ENCODE measurements at regions not wholly inside any gene's neighbourhood (a gene's known extent, or its start where the extent isn't known, plus 50 kb on each side); places are given as distances from the start of the nearest gene placed in this dataset.

GRCh38 chr11:95593111-95593510, 196.5 kb downstream of the FAM76B start:
- no peak for ATAC-seq (ENCODE audit: low read depth in 2 of 2)
- Histone ChIP-seq H3K36me3 (ENCODE audit: control insufficient read depth, insufficient read depth, low read length) (no peaks in the 10 kb centered on the region), H3K9me3 (ENCODE audit: control insufficient read depth in 2 of 2, low read length in 2 of 2) (no peaks in the 10 kb centered on the region), H3K4me3 (ENCODE audit: low read depth, low read length) (no peak overlapping the region), H3K4me1 (ENCODE audit: control insufficient read depth, insufficient read depth, low read length, poor library complexity, severe bottlenecking) (peaks cover 3% of the 10 kb centered on the region), H3K27ac (ENCODE audit: insufficient read depth, low read length, poor library complexity, severe bottlenecking) (no peak overlapping the region), H3K27me3 (ENCODE audit: control insufficient read depth, insufficient read depth, low read length) (no peaks in the 10 kb centered on the region)
- Mint-ChIP-seq H3K36me3 (peaks cover 18% of the 10 kb centered on the region), H3K4me1 (peaks cover 14 to 55% (median 24%) of the 10 kb centered on the region in 4 donors), H3K27me3 (no peaks in the 10 kb centered on the region), H3K27ac (no peak overlapping the region), H3K9me3 (peaks cover 0 to 4% (median 0%) of the 10 kb centered on the region in 7 donors), H3K4me3 (no peak overlapping the region)
- no peak for DNase-seq

- no peaks in the 10 kb centered on the region for H3K27me3 Mint-ChIP-seq
- H3K4me3 Mint-ChIP-seq = no peak overlapping the region
- ATAC-seq (ENCODE audit: low read depth in 2 of 2) = no peak
- peaks cover 18% of the 10 kb centered on the region for H3K36me3 Mint-ChIP-seq
- H3K27ac ChIP-seq (ENCODE audit: insufficient read depth, low read length, poor library complexity, severe bottlenecking) = no peak overlapping the region
- no peak for DNase-seq
- no peaks in the 10 kb centered on the region for H3K9me3 ChIP-seq (ENCODE audit: control insufficient read depth in 2 of 2, low read length in 2 of 2)
- peaks cover 3% of the 10 kb centered on the region for H3K4me1 ChIP-seq (ENCODE audit: control insufficient read depth, insufficient read depth, low read length, poor library complexity, severe bottlenecking)
- no peaks in the 10 kb centered on the region for H3K27me3 ChIP-seq (ENCODE audit: control insufficient read depth, insufficient read depth, low read length)
- H3K27ac Mint-ChIP-seq = peak overlapping the region; percentile 45 to 63 (median 57)
- peaks cover 0 to 4% (median 0%) of the 10 kb centered on the region in 7 donors for H3K9me3 Mint-ChIP-seq
- no peak overlapping the region for H3K4me3 ChIP-seq (ENCODE audit: low read depth, low read length)
- H3K4me1 Mint-ChIP-seq = peaks cover 12 to 56% (median 22%) of the 10 kb centered on the region in 4 donors
- H3K36me3 ChIP-seq (ENCODE audit: control insufficient read depth, insufficient read depth, low read length) = no peaks in the 10 kb centered on the region
These were observed 197.1 kb downstream of the FAM76B start for GRCh38 chr11:95592471-95592870.

DNA sequence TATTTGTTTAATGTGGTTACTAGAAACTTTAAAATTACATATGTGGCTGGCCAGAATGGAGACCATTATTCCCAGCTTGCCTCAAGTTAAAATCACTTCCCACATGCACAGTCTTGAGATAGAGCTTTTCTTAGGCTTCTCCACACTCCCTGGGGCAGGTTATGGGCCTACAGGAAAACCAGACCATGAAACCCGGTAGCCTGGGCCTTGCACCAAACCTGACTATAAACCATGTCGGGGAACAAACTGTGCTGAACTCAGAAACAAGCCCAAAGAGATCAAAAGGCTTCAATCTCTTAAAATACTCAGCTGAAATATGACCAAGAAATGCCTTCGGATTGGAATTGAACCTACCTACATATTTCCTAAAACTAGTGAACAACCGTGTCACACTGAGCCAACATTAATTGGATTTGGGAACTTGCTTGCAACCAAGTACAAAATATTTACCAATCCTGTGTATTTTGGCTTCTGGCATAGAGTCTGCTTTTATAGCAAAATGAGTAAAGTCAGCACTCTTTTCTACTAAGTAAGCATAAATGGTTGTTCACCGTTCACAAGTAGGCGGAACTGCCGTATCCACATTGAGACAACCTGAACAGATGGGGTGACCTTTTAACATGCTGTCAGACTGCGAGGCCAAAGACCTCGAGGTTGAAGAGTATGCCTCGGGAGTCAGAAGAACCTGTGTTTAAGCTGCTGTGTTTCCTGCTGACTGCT, 199.5 kb downstream of the FAM76B start:
- H3K27me3 ChIP-seq (ENCODE audit: control insufficient read depth, insufficient read depth, low read length) = no peaks in the 10 kb centered on the region
- no peaks in the 10 kb centered on the region for H3K9me3 ChIP-seq (ENCODE audit: control insufficient read depth in 2 of 2, low read length in 2 of 2)
- H3K4me3 Mint-ChIP-seq = no peak overlapping the region
- H3K9me3 Mint-ChIP-seq = peaks cover 0 to 2% (median 0%) of the 10 kb centered on the region in 7 donors
- H3K36me3 Mint-ChIP-seq = peaks cover 3% of the 10 kb centered on the region
- H3K4me1 ChIP-seq (ENCODE audit: control insufficient read depth, insufficient read depth, low read length, poor library complexity, severe bottlenecking) = peaks cover 5% of the 10 kb centered on the region
- no peak overlapping the region for H3K4me3 ChIP-seq (ENCODE audit: low read depth, low read length)
- no peaks in the 10 kb centered on the region for H3K27me3 Mint-ChIP-seq
- DNase-seq (peak in 1 of 3 donors; percentile 19), ATAC-seq (ENCODE audit: low read depth in 2 of 2) (no peak)
- peak overlapping the region in 2 of 3 donors; percentile 5 to 63 for H3K27ac Mint-ChIP-seq
- no peaks in the 10 kb centered on the region for H3K36me3 ChIP-seq (ENCODE audit: control insufficient read depth, insufficient read depth, low read length)
- peaks cover 6 to 58% (median 20%) of the 10 kb centered on the region in 4 donors for H3K4me1 Mint-ChIP-seq
- peak overlapping the region; percentile 9 for H3K27ac ChIP-seq (ENCODE audit: insufficient read depth, low read length, poor library complexity, severe bottlenecking)

GRCh38 chr11:95588821-95589220, 200.8 kb downstream of the FAM76B start:
- Histone ChIP-seq H3K27me3 (ENCODE audit: control insufficient read depth, insufficient read depth, low read length) (no peaks in the 10 kb centered on the region), H3K4me1 (ENCODE audit: control insufficient read depth, insufficient read depth, low read length, poor library complexity, severe bottlenecking) (peaks cover 6% of the 10 kb centered on the region), H3K27ac (ENCODE audit: insufficient read depth, low read length, poor library complexity, severe bottlenecking) (no peak overlapping the region), H3K4me3 (ENCODE audit: low read depth, low read length) (no peak overlapping the region), H3K9me3 (ENCODE audit: control insufficient read depth in 2 of 2, low read length in 2 of 2) (no peaks in the 10 kb centered on the region), H3K36me3 (ENCODE audit: control insufficient read depth, insufficient read depth, low read length) (no peaks in the 10 kb centered on the region)
- DNase-seq (peak in 1 of 3 donors; percentile 29), ATAC-seq (ENCODE audit: low read depth in 2 of 2) (no peak)
- H3K36me3 Mint-ChIP-seq = no peaks in the 10 kb centered on the region
- H3K27me3 Mint-ChIP-seq = no peaks in the 10 kb centered on the region
- peaks cover 0 to 2% (median 0%) of the 10 kb centered on the region in 7 donors for H3K9me3 Mint-ChIP-seq
- H3K4me3 Mint-ChIP-seq = peak overlapping the region in 1 of 4 donors; percentile 1
- H3K27ac Mint-ChIP-seq = peak overlapping the region; percentile 19 to 70 (median 50)
- peaks cover 6 to 66% (median 27%) of the 10 kb centered on the region in 4 donors for H3K4me1 Mint-ChIP-seq

DNA sequence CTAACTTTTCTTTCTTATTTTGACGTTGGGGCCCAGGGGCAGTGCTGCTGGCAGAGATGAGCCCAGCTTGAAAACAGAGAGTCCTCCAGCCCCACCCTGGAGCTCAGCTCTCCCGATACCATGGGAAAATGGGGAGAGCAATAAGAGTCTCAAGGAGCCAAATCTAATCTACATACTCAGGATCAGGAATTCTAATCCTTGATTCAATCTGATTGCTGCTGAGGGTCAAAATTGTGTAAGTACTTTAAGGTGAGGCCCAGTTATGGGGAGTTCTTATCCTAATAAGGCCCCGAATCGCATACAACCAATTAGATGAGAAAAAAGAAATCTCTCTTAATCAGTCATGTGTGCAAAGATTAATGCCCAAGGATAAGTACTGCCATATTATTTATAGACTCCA, 202.9 kb downstream of the FAM76B start:
- Histone ChIP-seq H3K36me3 (ENCODE audit: control insufficient read depth, insufficient read depth, low read length) (no peaks in the 10 kb centered on the region), H3K9me3 (ENCODE audit: control insufficient read depth in 2 of 2, low read length in 2 of 2) (no peaks in the 10 kb centered on the region), H3K4me3 (ENCODE audit: low read depth, low read length) (no peak overlapping the region), H3K4me1 (ENCODE audit: control insufficient read depth, insufficient read depth, low read length, poor library complexity, severe bottlenecking) (peaks cover 6% of the 10 kb centered on the region), H3K27me3 (ENCODE audit: control insufficient read depth, insufficient read depth, low read length) (no peaks in the 10 kb centered on the region), H3K27ac (ENCODE audit: insufficient read depth, low read length, poor library complexity, severe bottlenecking) (no peak overlapping the region)
- DNase-seq (no peak), ATAC-seq (ENCODE audit: low read depth in 2 of 2) (no peak)
- no peaks in the 10 kb centered on the region for H3K27me3 Mint-ChIP-seq
- H3K4me3 Mint-ChIP-seq = no peak overlapping the region
- peaks cover 0 to 4% (median 0%) of the 10 kb centered on the region in 7 donors for H3K9me3 Mint-ChIP-seq
- H3K36me3 Mint-ChIP-seq = peaks cover 5% of the 10 kb centered on the region
- H3K4me1 Mint-ChIP-seq = peaks cover 6 to 67% (median 27%) of the 10 kb centered on the region in 4 donors
- H3K27ac Mint-ChIP-seq = peak overlapping the region in 2 of 3 donors; percentile 30 to 81

- peaks cover 0 to 4% (median under 1%) of the 10 kb centered on the region in 7 donors for H3K9me3 Mint-ChIP-seq
- Histone ChIP-seq H3K4me1 (ENCODE audit: control insufficient read depth, insufficient read depth, low read length, poor library complexity, severe bottlenecking) (peaks cover 6% of the 10 kb centered on the region), H3K36me3 (ENCODE audit: control insufficient read depth, insufficient read depth, low read length) (no peaks in the 10 kb centered on the region), H3K27me3 (ENCODE audit: control insufficient read depth, insufficient read depth, low read length) (no peaks in the 10 kb centered on the region), H3K27ac (ENCODE audit: insufficient read depth, low read length, poor library complexity, severe bottlenecking) (no peak overlapping the region), H3K9me3 (ENCODE audit: control insufficient read depth in 2 of 2, low read length in 2 of 2) (no peaks in the 10 kb centered on the region), H3K4me3 (ENCODE audit: low read depth, low read length) (no peak overlapping the region)
- ATAC-seq (ENCODE audit: low read depth in 2 of 2) = no peak
- H3K27me3 Mint-ChIP-seq = no peaks in the 10 kb centered on the region
- H3K4me3 Mint-ChIP-seq = no peak overlapping the region
- H3K4me1 Mint-ChIP-seq = peaks cover 6 to 62% (median 26%) of the 10 kb centered on the region in 4 donors
- DNase-seq = no peak
- peak overlapping the region in 1 of 3 donors; percentile 30 for H3K27ac Mint-ChIP-seq
- peaks cover 5% of the 10 kb centered on the region for H3K36me3 Mint-ChIP-seq
These were observed 203.4 kb downstream of the FAM76B start for GRCh38 chr11:95586155-95586554.

- no peak overlapping the region for H3K4me3 ChIP-seq (ENCODE audit: low read depth, low read length)
- Mint-ChIP-seq H3K36me3 (peaks cover 5% of the 10 kb centered on the region), H3K4me3 (no peak overlapping the region), H3K4me1 (peaks cover 6 to 58% (median 25%) of the 10 kb centered on the region in 4 donors), H3K27me3 (no peaks in the 10 kb centered on the region), H3K27ac (peak overlapping the region in 1 of 3 donors; percentile 30), H3K9me3 (peaks cover 0 to 4% (median 2%) of the 10 kb centered on the region in 7 donors)
- H3K27ac ChIP-seq (ENCODE audit: insufficient read depth, low read length, poor library complexity, severe bottlenecking) = no peak overlapping the region
- H3K27me3 ChIP-seq (ENCODE audit: control insufficient read depth, insufficient read depth, low read length) = no peaks in the 10 kb centered on the region
- no peaks in the 10 kb centered on the region for H3K9me3 ChIP-seq (ENCODE audit: control insufficient read depth in 2 of 2, low read length in 2 of 2)
- H3K4me1 ChIP-seq (ENCODE audit: control insufficient read depth, insufficient read depth, low read length, poor library complexity, severe bottlenecking) = peaks cover 6% of the 10 kb centered on the region
- ATAC-seq (ENCODE audit: low read depth in 2 of 2) = no peak
- no peaks in the 10 kb centered on the region for H3K36me3 ChIP-seq (ENCODE audit: control insufficient read depth, insufficient read depth, low read length)
- no peak for DNase-seq
These were observed 203.9 kb downstream of the FAM76B start for GRCh38 chr11:95585752-95586077.

Measured in CD4-positive, CD25-positive, alpha-beta regulatory T cell (primary cell).